ENCODE measurements at regions not wholly inside any gene's neighbourhood (a gene's known extent, or its start where the extent isn't known, plus 50 kb on each side); places are given as distances from the start of the nearest gene placed in this dataset.
"Not testable (repeated sequence)": the region's sequence is repeated elsewhere in the genome, so short reads cannot be mapped to it uniquely, and the experiment has no call there.

GRCh38 chr13:40343550-40344269 lies 322.7 kb downstream of the FOXO1 start:
- DNase-seq = no peak

DNA sequence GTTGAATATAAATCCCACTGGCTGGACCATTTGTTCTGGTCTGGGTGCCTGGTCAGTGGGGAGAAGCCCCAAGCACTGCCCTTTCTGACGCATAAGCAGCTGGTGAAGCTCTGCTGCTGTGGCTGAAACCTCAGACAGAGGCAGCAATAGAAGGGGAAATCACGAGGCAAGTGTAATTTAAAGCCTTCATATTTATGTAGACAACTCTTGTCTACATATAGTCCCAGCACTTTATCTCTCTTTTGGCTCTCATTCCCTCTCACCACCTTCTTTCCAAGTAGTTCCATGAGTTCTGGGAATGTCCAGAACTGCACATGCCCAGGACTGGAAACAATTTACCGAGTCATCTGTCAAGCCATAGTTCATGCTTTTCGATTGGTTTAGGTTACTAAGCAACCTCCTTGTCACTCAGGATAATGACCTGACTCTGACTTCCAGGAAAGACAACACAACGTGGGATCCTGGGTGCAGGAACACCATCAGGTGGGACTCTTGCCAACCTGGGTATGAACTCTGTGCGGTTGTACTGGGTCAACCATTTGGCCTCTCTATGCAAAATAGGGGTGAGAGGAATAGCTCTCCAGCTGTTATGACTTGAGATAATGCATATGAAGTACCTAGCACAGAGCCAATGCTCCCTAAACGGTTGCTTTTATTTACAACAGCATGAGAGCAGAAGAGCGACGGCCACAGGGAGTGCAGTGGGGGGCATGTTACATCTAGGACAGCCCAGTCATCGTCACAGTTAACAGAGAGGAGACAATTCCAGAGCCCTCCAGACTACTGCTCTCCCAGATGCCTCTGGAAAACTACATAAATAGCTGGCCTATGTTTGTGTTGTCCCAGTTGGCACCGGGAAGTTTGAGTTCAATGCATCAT lies 321.9 kb downstream of the FOXO1 start:
- no peak for DNase-seq

GRCh38 chr13:40345149-40345514 lies 321.3 kb downstream of the FOXO1 start:
- DNase-seq = no peak

GRCh38 chr13:40345654-40346372 lies 320.6 kb downstream of the FOXO1 start:
- DNase-seq = no peak

DNA sequence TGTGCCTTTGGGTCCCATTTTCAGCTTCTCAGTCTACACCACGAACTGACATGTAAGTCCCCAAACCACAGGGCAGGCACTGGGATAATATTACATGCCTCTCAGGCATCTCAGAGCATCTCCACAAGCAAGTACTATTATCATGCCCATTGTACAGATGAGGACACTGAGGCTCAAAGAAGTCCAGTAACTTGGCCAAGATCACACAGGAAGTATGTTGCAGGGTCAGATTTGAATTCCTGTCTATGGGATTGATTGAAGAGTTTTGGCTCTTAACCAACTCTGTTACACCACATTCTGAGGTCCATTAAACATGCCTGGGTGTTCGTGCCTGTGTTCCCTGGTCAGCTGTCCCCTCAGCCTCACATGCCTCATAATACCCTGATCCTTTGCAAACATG lies 319.8 kb downstream of the FOXO1 start:
- DNase-seq = no peak

GRCh38 chr13:40348096-40348679 lies 318.3 kb downstream of the FOXO1 start:
- no peak for DNase-seq

GRCh38 chr13:40350283-40350992 lies 316.0 kb downstream of the FOXO1 start:
- no peak for DNase-seq

DNA sequence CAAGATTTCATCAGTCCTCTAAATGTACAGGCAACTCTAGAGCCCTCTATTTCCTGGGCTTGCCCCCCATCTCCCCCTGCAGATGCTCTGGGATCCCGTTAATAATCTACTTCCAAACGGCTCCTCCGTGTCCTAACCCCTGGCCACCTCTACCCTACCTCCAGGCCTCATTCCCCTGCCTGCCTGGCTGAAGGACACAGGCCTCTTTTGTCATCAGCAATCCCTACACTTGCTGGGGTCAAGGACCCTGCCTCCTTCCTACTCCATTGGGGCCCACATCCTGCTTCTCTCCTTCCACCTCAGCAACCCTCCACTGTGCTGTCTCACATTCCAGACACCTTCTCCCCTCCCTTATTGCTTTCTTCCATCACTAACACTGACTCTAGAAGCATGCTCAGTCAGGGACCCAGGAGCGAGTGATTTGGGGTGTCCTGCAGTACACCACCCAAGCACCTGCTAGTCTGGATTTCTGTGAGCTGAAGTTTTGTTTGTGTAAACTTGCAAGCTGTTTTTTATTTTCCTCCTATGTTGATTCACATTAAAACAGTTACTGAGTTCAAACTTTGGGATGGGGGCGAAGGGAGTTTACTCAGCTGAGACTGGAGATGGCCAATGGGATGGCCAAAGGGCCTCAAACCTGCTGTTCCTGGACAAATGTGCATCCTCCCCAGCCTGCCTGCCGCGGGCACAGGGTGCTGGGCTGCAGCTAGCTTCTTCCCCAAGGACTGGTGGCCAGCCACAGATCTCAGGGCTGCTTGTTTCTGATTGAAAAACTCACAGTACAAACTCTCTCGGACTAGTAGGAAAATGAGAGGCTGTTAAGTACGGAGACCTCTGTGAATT lies 314.7 kb downstream of the FOXO1 start:
- no peak for DNase-seq

GRCh38 chr13:40352380-40352778 lies 314.1 kb downstream of the FOXO1 start:
- no peak for DNase-seq

- no peak for DNase-seq
Observed at GRCh38 chr13:40352802-40353562, 313.5 kb downstream of the FOXO1 start.

DNA sequence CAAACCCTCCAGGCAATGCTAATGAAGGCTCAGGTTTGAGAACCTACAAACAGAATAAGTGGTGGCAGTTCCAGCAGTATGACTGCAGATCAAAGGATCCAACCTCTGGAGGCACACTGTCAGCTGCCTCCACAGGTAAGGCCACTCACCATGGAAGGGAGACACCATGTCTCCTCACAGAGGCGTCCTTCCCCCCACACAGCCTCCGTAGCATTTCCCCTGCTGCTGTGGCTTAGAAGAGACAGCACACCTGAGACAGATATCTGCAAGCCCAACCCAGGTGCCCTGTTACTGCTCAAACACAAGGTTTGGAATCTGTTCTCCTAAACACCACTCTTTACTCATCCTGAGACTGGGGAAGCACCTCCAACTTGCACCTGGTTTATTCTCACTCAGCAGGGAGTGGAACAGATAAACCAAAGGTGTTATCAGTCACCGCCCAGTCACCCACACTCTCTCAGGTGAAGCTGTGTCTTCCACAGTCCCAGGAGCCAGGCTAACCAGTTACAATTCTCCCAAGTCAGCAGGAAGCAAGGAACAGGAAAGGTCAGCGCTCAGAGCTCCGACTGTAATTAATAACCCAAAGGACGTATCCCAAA lies 311.2 kb downstream of the FOXO1 start:
- DNase-seq = no peak

DNA sequence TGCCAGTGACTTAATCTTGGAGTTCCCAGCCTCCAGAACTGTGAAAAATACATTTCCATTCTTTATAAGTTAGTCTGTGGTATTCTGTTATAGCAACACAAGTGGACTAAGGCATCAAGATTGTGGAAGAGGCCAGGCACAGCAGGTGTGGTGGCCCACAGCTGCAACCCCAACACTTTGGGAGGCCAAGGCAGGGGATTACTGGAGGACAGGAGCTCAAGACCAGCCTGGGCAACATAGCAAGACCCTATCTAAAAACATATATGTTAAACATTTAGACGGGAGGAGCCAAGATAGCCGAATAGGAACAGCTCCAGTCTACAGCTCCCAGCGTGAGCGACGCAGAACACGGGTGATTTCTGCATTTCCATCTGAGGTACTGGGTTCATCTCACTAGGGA lies 310.4 kb downstream of the FOXO1 start:
- DNase-seq = no peak

DNA sequence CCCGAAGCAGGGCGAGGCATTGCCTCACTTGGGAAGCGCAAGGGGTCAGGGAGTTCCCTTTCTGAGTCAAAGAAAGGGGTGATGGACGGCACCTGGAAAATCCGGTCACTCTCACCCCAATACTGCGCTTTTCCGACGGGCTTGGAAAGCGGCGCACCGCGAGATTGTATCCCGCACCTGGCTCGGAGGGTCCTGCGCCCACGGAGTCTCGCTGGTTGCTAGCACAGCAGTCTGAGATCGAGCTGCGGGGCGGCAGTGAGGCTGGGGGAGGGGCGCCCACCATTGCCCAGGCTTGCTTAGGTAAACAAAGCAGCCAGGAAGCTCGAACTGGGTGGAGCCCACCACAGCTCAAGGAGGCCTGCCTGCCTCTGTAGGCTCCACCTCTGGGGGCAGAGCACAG lies 310.0 kb downstream of the FOXO1 start:
- DNase-seq = not testable (repeated sequence)

GRCh38 chr13:40362502-40362901 lies 303.9 kb downstream of the FOXO1 start:
- no peak for DNase-seq

DNA sequence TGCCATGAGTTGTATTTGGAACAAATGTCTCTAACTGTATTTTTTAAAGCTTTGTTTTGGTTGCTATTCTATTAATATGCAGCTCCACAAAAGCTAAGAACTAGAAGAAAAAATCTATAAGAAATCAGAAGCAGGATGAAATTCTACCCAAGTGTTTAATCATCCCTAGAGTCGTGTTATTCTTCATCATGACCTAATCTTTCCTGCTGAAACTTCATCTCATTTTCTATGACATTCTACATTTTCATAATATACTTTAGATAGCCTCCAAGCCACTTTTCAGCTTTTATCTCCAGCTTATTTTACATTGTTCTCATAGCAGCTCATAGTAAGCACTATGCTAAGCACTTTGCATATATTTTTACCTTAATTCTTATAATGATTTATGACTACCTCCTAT lies 302.8 kb downstream of the FOXO1 start:
- DNase-seq = no peak

DNA sequence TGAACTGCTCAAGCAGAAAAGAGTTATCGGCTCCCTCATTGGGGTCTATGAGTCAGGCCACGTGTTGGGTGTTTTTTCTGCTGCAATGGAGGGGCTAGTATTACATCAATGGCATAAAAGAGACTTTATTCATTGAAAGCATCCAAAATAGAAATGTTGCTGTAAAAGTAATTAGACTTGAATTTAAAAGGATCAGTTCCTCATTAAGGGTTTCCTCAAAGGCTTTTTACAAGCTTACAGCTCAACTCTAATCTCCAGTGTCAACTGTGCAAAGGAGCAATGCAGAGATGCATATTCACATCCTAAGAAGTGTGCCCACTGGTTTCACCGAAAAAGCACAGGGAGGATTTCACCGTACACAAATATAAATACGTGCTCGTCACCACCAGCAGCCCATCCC lies 300.3 kb downstream of the FOXO1 start:
- DNase-seq = no peak

DNA sequence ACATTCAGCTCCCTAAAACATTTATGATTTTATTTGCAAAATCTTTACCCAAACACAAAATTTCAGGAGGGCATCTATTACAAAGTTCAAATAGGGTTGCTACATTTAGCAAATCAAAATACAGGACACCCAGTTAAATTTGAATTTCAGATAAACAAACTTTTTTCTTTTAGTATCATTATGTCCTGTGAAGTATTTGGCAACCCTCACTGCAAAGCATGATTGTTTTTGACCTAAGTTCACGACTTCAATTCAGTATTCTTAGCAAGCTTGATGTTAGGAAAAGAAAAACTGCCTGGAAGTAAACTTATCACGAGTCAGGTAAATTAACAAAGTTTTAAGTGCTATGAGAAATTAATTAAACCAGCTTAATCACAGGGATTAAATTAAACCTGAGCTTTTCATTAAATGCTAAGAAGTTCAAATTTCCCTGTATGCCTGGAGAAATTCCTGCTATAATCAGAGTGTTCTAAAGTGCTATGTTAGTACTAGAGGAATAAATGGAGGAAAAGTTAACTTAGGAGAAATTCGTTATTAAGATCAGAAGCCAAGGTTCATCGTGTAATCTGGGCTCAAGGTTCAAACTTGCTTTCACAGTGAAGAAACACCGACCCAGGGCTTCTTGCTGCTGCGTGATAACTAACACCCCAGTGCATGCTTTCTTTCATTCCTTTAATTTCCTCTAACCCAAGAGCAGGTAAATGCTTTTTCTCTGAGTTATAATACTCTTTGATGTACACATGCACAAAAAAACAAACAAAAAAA lies 298.1 kb downstream of the FOXO1 start:
- DNase-seq = no peak

DNA sequence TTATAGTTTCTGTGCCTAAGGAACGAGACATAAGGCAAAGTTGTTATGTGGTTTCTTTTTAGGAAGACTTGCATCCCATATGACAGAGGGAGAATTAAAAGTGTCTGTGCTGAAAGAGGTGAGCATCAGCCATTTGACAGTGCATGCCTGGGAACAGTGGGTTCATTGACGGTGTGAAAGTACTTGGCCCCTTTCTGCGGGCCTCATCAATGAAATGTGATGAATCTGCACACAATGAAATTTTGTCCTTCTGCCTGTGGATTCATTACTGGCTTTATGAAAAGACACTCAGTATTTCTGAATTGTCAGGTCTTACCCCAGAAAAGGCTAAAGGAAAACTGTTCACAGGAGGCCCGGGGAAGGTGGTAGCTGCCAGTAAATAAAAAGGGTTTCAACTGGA lies 295.8 kb downstream of the FOXO1 start:
- no peak for DNase-seq

GRCh38 chr13:40371531-40372125 lies 294.8 kb downstream of the FOXO1 start:
- DNase-seq = peak; percentile 22
